ENCODE measurements at regions not wholly inside any gene's neighbourhood (a gene's known extent, or its start where the extent isn't known, plus 50 kb on each side); places are given as distances from the start of the nearest gene placed in this dataset. TPM values are rescaled to one million over a fixed set of nuclear protein-coding genes. Genes with fewer than 3 reads are reported as not detected.
A peak's percentile ranks its signal among the peaks of the same experiment; 100 is the strongest.

GRCh38 chr6:76342611-76343160, 270.2 kb upstream of the IMPG1 start:
- H3K9me3 ChIP-seq (ENCODE audit: low read depth), result no peaks in the 10 kb centered on the region
- H3K4me3 ChIP-seq, result no peak overlapping the region
- H3K4me1 ChIP-seq (ENCODE audit: insufficient read depth), result no peaks in the 10 kb centered on the region
- no peaks in the 10 kb centered on the region for H3K36me3 ChIP-seq (replicated peaks; ENCODE audit: insufficient read depth, low read depth)
- H3K27me3 ChIP-seq, result no peaks in the 10 kb centered on the region
- no peak overlapping the region for H3K4me2 ChIP-seq
- H3K79me2 ChIP-seq, result no peaks in the 10 kb centered on the region
- no peak for TF ChIP-seq EZH2 (IDR thresholded peaks at IDR 0.05; ENCODE audit: borderline replicate concordance)
- TF ChIP-seq, protein P1, sequence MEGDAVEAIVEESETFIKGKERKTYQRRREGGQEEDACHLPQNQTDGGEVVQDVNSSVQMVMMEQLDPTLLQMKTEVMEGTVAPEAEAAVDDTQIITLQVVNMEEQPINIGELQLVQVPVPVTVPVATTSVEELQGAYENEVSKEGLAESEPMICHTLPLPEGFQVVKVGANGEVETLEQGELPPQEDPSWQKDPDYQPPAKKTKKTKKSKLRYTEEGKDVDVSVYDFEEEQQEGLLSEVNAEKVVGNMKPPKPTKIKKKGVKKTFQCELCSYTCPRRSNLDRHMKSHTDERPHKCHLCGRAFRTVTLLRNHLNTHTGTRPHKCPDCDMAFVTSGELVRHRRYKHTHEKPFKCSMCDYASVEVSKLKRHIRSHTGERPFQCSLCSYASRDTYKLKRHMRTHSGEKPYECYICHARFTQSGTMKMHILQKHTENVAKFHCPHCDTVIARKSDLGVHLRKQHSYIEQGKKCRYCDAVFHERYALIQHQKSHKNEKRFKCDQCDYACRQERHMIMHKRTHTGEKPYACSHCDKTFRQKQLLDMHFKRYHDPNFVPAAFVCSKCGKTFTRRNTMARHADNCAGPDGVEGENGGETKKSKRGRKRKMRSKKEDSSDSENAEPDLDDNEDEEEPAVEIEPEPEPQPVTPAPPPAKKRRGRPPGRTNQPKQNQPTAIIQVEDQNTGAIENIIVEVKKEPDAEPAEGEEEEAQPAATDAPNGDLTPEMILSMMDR (IDR thresholded peaks at IDR 0.05; ENCODE audit: poor library complexity), result no peak
- no peak for TF ChIP-seq EZH2phosphoT487 (IDR thresholded peaks at IDR 0.05; ENCODE audit: low read depth, severe bottlenecking, unreplicated experiment)
- H4K20me1 ChIP-seq (ENCODE audit: insufficient read depth, poor library complexity, severe bottlenecking), result no peaks in the 10 kb centered on the region
- 71% methylated on average over 1 of the region's 1 CpG for WGBS (ENCODE audit: low lambda C conversion rate, missing lambda C conversion rate)
- peak overlapping the region; percentile 28 for H3K27ac ChIP-seq
- no peaks in the 10 kb centered on the region for H3K9me2 ChIP-seq (replicated peaks; ENCODE audit: insufficient read depth)
- DNase-seq (ENCODE audit: low spot score), result peak; percentile 23
- H2AFZ ChIP-seq, result no peak overlapping the region

DNA sequence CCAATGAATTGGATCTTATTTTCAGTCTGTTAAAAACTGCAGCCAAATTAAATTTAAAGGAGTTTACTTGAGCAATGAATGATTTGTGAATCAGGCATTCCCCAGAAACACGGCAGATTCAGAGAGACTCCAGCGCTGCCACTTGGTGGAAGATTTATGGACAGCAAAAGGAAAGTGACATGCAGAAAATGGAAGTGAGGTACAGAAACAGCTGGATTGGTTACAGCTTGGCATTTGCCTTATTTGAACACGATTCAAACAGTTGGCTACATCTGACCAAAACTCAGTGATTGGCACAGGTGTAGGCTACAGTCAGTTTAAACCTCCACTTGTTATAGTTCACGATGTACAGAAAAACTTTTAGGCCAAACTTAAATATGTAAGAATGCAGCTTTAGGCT, 257.6 kb upstream of the IMPG1 start:
- DNase-seq (ENCODE audit: low spot score), result no peak
- TF ChIP-seq, protein P1 (IDR thresholded peaks at IDR 0.05; ENCODE audit: poor library complexity), result no peak
- no peak for TF ChIP-seq EZH2 (IDR thresholded peaks at IDR 0.05; ENCODE audit: borderline replicate concordance)
- no peak for TF ChIP-seq EZH2phosphoT487 (IDR thresholded peaks at IDR 0.05; ENCODE audit: low read depth, severe bottlenecking, unreplicated experiment)
- Histone ChIP-seq H3K27ac (no peak overlapping the region), H3K4me1 (ENCODE audit: insufficient read depth) (no peaks in the 10 kb centered on the region), H4K20me1 (ENCODE audit: insufficient read depth, poor library complexity, severe bottlenecking) (no peaks in the 10 kb centered on the region), H3K9me3 (ENCODE audit: low read depth) (no peaks in the 10 kb centered on the region), H3K9me2 (replicated peaks; ENCODE audit: insufficient read depth) (no peaks in the 10 kb centered on the region), H3K4me3 (no peak overlapping the region), H3K36me3 (replicated peaks; ENCODE audit: insufficient read depth, low read depth) (no peaks in the 10 kb centered on the region), H2AFZ (no peak overlapping the region), H3K79me2 (no peaks in the 10 kb centered on the region), H3K27me3 (no peaks in the 10 kb centered on the region), H3K4me2 (no peak overlapping the region)
- 69% methylated on average over 4 of the region's 4 CpGs for WGBS (ENCODE audit: low lambda C conversion rate, missing lambda C conversion rate)

- Histone ChIP-seq H3K9me3 (ENCODE audit: low read depth) (no peaks in the 10 kb centered on the region), H3K36me3 (replicated peaks; ENCODE audit: insufficient read depth, low read depth) (no peaks in the 10 kb centered on the region)
- WGBS (ENCODE audit: low lambda C conversion rate, missing lambda C conversion rate), result 83% methylated on average over 5 of the region's 5 CpGs
Measured at GRCh38 chr6:76326871-76327270, 254.4 kb upstream of the IMPG1 start.

More at GRCh38 chr6:76326871-76327270, 254.4 kb upstream of the IMPG1 start:
- no peaks in the 10 kb centered on the region for H3K4me1 ChIP-seq (ENCODE audit: insufficient read depth)
- no peak overlapping the region for H2AFZ ChIP-seq
- H3K9me2 ChIP-seq (replicated peaks; ENCODE audit: insufficient read depth), result no peaks in the 10 kb centered on the region
- no peaks in the 10 kb centered on the region for H3K27me3 ChIP-seq
- TF ChIP-seq, protein P1 (IDR thresholded peaks at IDR 0.05; ENCODE audit: poor library complexity), result no peak
- TF ChIP-seq EZH2 (IDR thresholded peaks at IDR 0.05; ENCODE audit: borderline replicate concordance) (no peak), EZH2phosphoT487 (IDR thresholded peaks at IDR 0.05; ENCODE audit: low read depth, severe bottlenecking, unreplicated experiment) (no peak)
- H3K4me3 ChIP-seq, result no peak overlapping the region
- H3K79me2 ChIP-seq, result no peaks in the 10 kb centered on the region
- no peak for DNase-seq (ENCODE audit: low spot score)
- no peak overlapping the region for H3K4me2 ChIP-seq
- no peak overlapping the region for H3K27ac ChIP-seq
- H4K20me1 ChIP-seq (ENCODE audit: insufficient read depth, poor library complexity, severe bottlenecking), result no peaks in the 10 kb centered on the region

Small RNA genes lying in the stretch of these regions (small RNA-seq; reads per million reads assigned to genes)
- gene AL365222.1, result not detected
- gene RNU6-261P, result not detected
- gene RNU6-84P, result not detected

Measured in hepatocyte (in vitro differentiated cells).